CD4-positive, alpha-beta T cell (primary cell): ENCODE measurements at regions not wholly inside any gene's neighbourhood (a gene's known extent, or its start where the extent isn't known, plus 50 kb on each side); places are given as distances from the start of the nearest gene placed in this dataset.

Experiments
- ATAC-seq: fragments of 200-7000 bp; cut with Tn5 transposase; one replicate; pipeline ENCODE4 v1.10.0; 2022; ENCODE audit warnings: mild to moderate bottlenecking; ENCODE audit not compliant: poor library complexity
- CTCF ChIA-PET: fragments of 350-600 bp; sonication (Branson Sonifier 250); formaldehyde crosslinking; loops from one replicate; lab custom pipeline; 2021; ENCODE audit warnings: antibody characterized with exemption, inconsistent platforms; lab: Charles Lee
- POLR2A ChIA-PET: fragments of 350-600 bp; sonication (Branson Sonifier 250); formaldehyde crosslinking; loops from one replicate; lab custom pipeline; 2021; ENCODE audit warnings: antibody characterized with exemption, inconsistent platforms; lab: Charles Lee
- DNase-seq, 14 experiments: peaks; one replicate each; pipeline ENCODE4 v3.0.0-alpha.2; 2013 to 2020; ENCODE audit warnings: mixed read lengths in 2 of 14
- H3K27ac ChIP-seq, 2 donors: one replicate each; pipeline versions ENCODE4 v1.5.1 to v1.7.0; 2013; ENCODE audit warnings: low read length in 2 of 2, low read depth in 1 of 2, mild to moderate bottlenecking in 1 of 2
- H3K27me3 ChIP-seq, 2 experiments: 1 replicate in 1 of 2; 2 replicates in 1 of 2; pipeline versions ENCODE4 v1.6.1 to v1.7.0; 2013; ENCODE audit warnings: low read length in 2 of 2, control low read depth in 1 of 2, mild to moderate bottlenecking in 1 of 2, moderate library complexity in 1 of 2; ENCODE audit not compliant: insufficient read depth in 2 of 2, control insufficient read depth in 1 of 2
- H3K36me3 ChIP-seq: one replicate; pipeline ENCODE4 v1.6.1; 2013; ENCODE audit warnings: low read length, control low read depth; ENCODE audit not compliant: insufficient read depth
- H3K4me1 ChIP-seq: one replicate; pipeline ENCODE4 v1.6.1; 2013; ENCODE audit warnings: low read length, control low read depth; ENCODE audit not compliant: insufficient read depth
- H3K4me3 ChIP-seq: one replicate; pipeline ENCODE4 v1.5.1; 2013; ENCODE audit warnings: mild to moderate bottlenecking, low read length, moderate library complexity
- H3K9me3 ChIP-seq, 2 experiments: 1 replicate in 1 of 2; 2 replicates in 1 of 2; pipeline versions ENCODE4 v1.6.1 to v1.7.0; 2013; ENCODE audit warnings: low read length in 2 of 2, mild to moderate bottlenecking in 2 of 2, control low read depth in 1 of 2, moderate library complexity in 1 of 2; ENCODE audit not compliant: control insufficient read depth in 1 of 2, insufficient read depth in 1 of 2
- H3K27ac Mint-ChIP-seq: one replicate; pipeline ENCODE4 v1.8.0; 2020; ENCODE audit warnings: mixed read lengths
- H3K27me3 Mint-ChIP-seq: one replicate; pipeline ENCODE4 v1.8.0; 2021; ENCODE audit warnings: mixed read lengths
- H3K36me3 Mint-ChIP-seq: one replicate; pipeline ENCODE4 v1.8.0; 2021; ENCODE audit warnings: low read depth, mixed read lengths
- H3K4me1 Mint-ChIP-seq: one replicate; pipeline ENCODE4 v1.8.0; 2021; ENCODE audit warnings: low read depth, mixed read lengths
- H3K4me3 Mint-ChIP-seq: one replicate; pipeline ENCODE4 v1.8.0; 2020; ENCODE audit warnings: mild to moderate bottlenecking, mixed read lengths
- H3K9me3 Mint-ChIP-seq: one replicate; pipeline ENCODE4 v1.8.0; 2020; ENCODE audit warnings: mixed read lengths
- intact Hi-C, 2 experiments: fragments of 100-400 bp; cut with DNase I in 1 of 2; cut with micrococcal nuclease in 1 of 2; formaldehyde crosslinking; loops; one replicate each; pipeline versions ENCODE4 v1.15.1 to v1.9.0; 2023 to 2025; cut with DNase I, micrococcal nuclease
- TF ChIP-seq, protein P1 (sequence below): fragments of 200-600 bp; IDR thresholded peaks from one replicate; pipeline ENCODE4 v1.8.0; 2022; ENCODE audit warnings: antibody characterized with exemption, mild to moderate bottlenecking

DNA sequence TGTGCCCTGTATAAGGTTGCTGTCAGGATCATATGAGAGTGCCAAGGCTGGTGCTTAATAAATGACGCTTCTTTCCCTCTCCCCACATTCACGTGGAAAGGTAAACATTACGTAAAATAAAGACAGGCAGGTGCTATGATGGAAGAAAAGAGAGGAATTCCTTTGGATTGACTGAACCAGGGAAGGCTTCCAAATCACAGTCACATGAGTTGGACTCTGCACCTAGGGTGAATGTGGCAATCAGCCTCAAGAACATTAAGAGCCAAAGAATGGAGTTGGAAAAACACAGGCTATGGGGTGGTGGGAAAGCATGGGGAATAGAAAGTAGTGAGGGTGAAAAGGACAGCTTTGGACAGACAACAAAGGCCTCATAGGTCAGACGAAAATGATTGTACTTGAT, 473.1 kb downstream of the VRK1 start:
- H3K27me3 ChIP-seq = peaks cover 0 to 4% of the 10 kb centered on the region in 2 experiments
- H3K4me3 ChIP-seq = no peak overlapping the region
- no peaks in the 10 kb centered on the region for H3K9me3 ChIP-seq
- H3K4me1 Mint-ChIP-seq = no peaks in the 10 kb centered on the region
- H3K4me3 Mint-ChIP-seq = no peak overlapping the region
- intact Hi-C loops = no loop called here
- H3K9me3 Mint-ChIP-seq = no peaks in the 10 kb centered on the region
- peaks cover 12% of the 10 kb centered on the region for H3K27me3 Mint-ChIP-seq
- no peak for ATAC-seq
- ChIA-PET POLR2A (no interaction called here), CTCF (no interaction called here)
- H3K4me1 ChIP-seq = no peaks in the 10 kb centered on the region
- H3K36me3 Mint-ChIP-seq = no peaks in the 10 kb centered on the region
- no peak for DNase-seq
- TF ChIP-seq, protein P1, sequence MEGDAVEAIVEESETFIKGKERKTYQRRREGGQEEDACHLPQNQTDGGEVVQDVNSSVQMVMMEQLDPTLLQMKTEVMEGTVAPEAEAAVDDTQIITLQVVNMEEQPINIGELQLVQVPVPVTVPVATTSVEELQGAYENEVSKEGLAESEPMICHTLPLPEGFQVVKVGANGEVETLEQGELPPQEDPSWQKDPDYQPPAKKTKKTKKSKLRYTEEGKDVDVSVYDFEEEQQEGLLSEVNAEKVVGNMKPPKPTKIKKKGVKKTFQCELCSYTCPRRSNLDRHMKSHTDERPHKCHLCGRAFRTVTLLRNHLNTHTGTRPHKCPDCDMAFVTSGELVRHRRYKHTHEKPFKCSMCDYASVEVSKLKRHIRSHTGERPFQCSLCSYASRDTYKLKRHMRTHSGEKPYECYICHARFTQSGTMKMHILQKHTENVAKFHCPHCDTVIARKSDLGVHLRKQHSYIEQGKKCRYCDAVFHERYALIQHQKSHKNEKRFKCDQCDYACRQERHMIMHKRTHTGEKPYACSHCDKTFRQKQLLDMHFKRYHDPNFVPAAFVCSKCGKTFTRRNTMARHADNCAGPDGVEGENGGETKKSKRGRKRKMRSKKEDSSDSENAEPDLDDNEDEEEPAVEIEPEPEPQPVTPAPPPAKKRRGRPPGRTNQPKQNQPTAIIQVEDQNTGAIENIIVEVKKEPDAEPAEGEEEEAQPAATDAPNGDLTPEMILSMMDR = no peak
- H3K27ac Mint-ChIP-seq = no peak overlapping the region
- no peaks in the 10 kb centered on the region for H3K36me3 ChIP-seq
- no peak overlapping the region for H3K27ac ChIP-seq

DNA sequence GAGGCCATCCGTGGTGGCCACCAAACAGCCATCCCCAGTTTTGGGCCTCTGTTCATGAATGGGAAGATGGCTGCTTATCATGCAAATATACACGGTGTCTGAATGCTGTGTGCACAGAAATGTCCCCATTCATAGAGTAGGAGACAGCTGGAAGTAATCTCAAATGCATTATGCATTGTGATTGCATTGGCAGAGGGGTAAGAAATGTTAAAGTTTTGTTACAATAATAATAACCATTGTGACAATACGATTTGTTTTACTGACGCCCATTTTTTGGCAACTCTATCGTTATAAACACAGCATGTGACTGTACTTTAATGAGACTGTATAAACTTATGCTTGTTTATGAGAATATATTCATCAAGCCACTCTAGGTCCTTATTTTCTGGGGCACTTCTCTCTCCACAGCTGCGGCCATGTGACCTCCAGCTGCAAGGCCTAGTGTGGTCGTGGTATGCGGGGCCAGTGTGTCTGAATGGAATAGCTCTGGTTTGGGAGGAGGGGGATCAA, 474.3 kb downstream of the VRK1 start:
- POLR2A ChIA-PET = no interaction called here
- no peaks in the 10 kb centered on the region for H3K36me3 Mint-ChIP-seq
- CTCF ChIA-PET = no interaction called here

DNA sequence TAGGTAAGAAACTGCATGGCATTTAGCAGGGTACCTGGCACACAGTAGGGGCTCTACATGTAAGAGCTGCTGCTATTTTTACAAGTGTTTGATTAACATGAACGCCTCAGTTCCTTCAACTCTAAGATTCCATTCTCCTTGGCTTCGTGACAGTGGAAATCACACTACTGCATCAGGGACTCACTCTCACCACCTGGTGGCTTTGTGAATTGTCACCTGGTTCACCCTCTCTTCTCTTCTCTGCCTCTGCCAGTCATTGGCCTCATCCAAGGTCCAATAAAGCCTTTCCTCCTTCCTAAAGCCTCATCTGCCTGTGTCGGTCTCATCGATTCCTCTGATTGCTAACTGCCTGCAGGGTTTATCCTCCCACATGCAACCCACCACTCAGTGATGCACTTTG, 476.4 kb downstream of the VRK1 start:
- ChIA-PET CTCF (no interaction called here), POLR2A (interaction anchor here (0.5 kb wide), 1 partner anchor 10 kb away, joined by 3 read pairs; no protein-coding TSS in a partner anchor)
- H3K9me3 Mint-ChIP-seq = no peaks in the 10 kb centered on the region
- H3K4me1 Mint-ChIP-seq = peaks cover 22% of the 10 kb centered on the region
- H3K36me3 Mint-ChIP-seq = no peaks in the 10 kb centered on the region
- Histone ChIP-seq H3K27me3 (peaks cover 0 to 4% of the 10 kb centered on the region in 2 experiments), H3K27ac (no peak overlapping the region), H3K4me1 (peaks cover 11% of the 10 kb centered on the region), H3K4me3 (no peak overlapping the region), H3K36me3 (no peaks in the 10 kb centered on the region), H3K9me3 (no peaks in the 10 kb centered on the region)
- no peak overlapping the region for H3K4me3 Mint-ChIP-seq
- DNase-seq (no peak), ATAC-seq (no peak)
- intact Hi-C loops = no loop called here
- peaks cover 4% of the 10 kb centered on the region for H3K27me3 Mint-ChIP-seq
- no peak overlapping the region for H3K27ac Mint-ChIP-seq
- TF ChIP-seq, protein P1 = no peak

More for the DNA sequence above, 474.3 kb downstream of the VRK1 start:
- DNase-seq (no peak), ATAC-seq (no peak)
- Histone ChIP-seq H3K27me3 (peaks cover 0 to 4% of the 10 kb centered on the region in 2 experiments), H3K9me3 (no peaks in the 10 kb centered on the region), H3K27ac (no peak overlapping the region), H3K36me3 (no peaks in the 10 kb centered on the region), H3K4me1 (peaks cover 5% of the 10 kb centered on the region), H3K4me3 (no peak overlapping the region)
- Mint-ChIP-seq H3K4me3 (no peak overlapping the region), H3K27me3 (peaks cover 4% of the 10 kb centered on the region), H3K4me1 (peaks cover 11% of the 10 kb centered on the region), H3K9me3 (no peaks in the 10 kb centered on the region), H3K27ac (no peak overlapping the region)
- TF ChIP-seq, protein P1 = no peak
- intact Hi-C loops = no loop called here
